NCI-H146 treated with DMSO at 0.1 percent for 48 hours (cell line): ENCODE measurements at regions not wholly inside any gene's neighbourhood (a gene's known extent, or its start where the extent isn't known, plus 50 kb on each side); places are given as distances from the start of the nearest gene placed in this dataset.
"Not testable (repeated sequence)": the region's sequence is repeated elsewhere in the genome, so short reads cannot be mapped to it uniquely, and the experiment has no call there.

Experiments used
- DNase-seq: peaks from one replicate; lab custom pipeline; 2025; ENCODE audit not compliant: unreplicated experiment; lab: John Stamatoyannopoulos, UW

- not testable (repeated sequence) for DNase-seq
These were observed 372.4 kb downstream of the BCL2L11 start for GRCh38 chr2:111492995-111493719.

- DNase-seq = not testable (repeated sequence)
These were observed 373.0 kb downstream of the BCL2L11 start for GRCh38 chr2:111493720-111494078.

GRCh38 chr2:111494288-111494980 is 373.7 kb downstream of the BCL2L11 start:
- DNase-seq = not testable (repeated sequence)

- not testable (repeated sequence) for DNase-seq
These were observed 374.2 kb downstream of the BCL2L11 start for GRCh38 chr2:111494981-111495315.

DNA sequence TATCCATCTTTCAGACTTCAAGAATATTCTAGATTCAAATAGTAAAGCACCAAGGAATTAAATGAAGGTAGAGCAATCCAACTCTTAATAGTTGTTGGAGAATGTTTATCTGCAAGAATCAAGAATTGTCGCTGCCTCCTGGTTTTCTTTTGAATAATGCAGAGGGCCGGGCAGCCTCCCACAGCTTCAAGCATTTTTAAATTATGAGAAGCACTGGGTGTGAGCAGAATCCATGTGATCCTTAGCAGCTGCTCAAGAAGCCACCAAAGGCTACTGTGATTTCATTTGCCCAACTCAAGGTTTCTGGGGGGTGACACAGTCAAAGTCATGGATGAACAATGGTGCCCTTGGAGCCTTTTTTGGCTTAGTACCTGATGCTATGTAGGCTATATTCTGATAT is 374.9 kb downstream of the BCL2L11 start:
- not testable (repeated sequence) for DNase-seq

- not testable (repeated sequence) for DNase-seq
These were observed 375.5 kb downstream of the BCL2L11 start for GRCh38 chr2:111496176-111496575.

DNA sequence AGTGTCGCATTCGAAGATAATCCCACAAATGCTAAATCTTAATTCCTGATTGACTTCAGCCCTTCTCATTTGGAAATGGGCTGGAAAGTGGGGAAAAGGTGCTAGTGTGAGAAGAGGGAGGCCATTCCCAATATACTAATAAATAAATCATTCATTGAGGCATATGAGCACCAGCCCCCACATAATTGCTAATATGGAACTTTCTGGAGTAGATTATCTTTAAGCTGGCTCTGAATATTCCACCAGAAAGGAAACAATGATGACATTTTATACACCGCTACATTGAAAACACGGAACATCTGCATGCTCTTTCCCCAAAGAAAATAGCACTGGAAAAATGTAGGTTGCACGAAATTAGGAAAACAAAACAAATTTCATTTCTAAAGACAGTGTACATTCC is 376.1 kb downstream of the BCL2L11 start:
- DNase-seq = not testable (repeated sequence)

GRCh38 chr2:111497270-111497669 is 376.6 kb downstream of the BCL2L11 start:
- DNase-seq = not testable (repeated sequence)

DNA sequence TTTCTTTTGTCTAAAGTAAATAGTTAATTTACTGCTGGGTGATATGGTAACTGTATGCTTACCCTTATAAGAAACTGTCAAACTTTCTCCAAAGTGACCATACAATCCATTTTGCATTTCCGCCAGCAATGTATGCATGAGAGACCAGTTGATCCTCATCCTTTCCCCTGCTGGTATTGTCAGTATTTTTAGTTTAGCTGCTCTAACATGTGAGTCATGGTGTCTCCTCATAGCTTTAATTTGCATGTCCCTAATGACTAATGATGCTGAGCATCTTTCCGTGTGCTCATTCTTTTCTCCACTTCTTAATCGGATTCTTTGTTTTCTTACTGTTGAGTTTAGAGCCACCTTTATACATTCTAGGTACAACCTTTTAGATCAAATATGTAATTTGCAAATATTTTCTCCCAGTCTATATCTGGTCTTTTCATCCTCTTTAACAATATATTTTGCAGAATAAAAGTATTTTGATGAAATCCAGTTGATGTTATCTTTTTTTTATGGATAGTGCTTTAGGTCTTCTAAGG is 379.9 kb downstream of the BCL2L11 start:
- not testable (repeated sequence) for DNase-seq

GRCh38 chr2:111503844-111504570 is 380.0 kb downstream of the ANAPC1 start:
- DNase-seq = not testable (repeated sequence)

DNA sequence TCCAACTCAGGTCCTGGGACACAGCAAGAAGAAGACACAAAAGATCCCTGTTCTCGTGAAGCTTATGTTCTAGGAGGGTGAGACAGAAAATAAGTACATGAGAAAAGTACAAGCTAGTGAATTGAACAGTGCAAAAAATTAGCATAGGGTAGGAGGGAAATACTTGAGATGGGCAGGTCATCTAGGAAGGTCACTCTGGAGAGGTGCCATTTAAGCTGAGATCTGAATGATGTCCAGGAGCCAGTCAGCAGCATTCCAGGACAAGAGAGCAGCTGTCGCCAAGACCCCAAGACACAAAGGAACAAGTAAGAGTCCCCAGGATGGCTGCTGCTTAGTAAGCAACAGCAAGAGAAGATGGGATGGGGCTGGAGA is 379.4 kb downstream of the ANAPC1 start:
- not testable (repeated sequence) for DNase-seq

DNA sequence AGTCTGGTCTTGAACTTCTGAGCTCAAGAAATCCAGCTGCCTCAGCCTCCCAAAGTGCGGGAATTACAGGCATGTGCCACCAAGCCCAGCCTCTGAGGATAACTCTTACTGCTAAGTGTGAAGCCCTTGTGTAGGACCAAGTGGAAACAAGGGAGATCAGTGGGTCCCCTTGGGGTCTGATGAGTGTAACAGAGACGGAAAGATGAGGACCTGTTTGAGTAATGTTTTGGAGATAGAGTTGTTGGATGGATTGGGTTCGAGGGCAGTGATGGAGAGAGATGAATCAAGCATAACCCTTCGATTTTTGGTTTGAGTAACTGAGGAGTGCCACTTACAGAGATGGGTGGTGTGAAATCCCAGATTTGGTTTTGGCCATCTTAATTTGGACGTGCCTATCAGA is 378.7 kb downstream of the ANAPC1 start:
- DNase-seq = not testable (repeated sequence)

- DNase-seq = not testable (repeated sequence)
These were observed 377.1 kb downstream of the ANAPC1 start for GRCh38 chr2:111506936-111507335.

DNA sequence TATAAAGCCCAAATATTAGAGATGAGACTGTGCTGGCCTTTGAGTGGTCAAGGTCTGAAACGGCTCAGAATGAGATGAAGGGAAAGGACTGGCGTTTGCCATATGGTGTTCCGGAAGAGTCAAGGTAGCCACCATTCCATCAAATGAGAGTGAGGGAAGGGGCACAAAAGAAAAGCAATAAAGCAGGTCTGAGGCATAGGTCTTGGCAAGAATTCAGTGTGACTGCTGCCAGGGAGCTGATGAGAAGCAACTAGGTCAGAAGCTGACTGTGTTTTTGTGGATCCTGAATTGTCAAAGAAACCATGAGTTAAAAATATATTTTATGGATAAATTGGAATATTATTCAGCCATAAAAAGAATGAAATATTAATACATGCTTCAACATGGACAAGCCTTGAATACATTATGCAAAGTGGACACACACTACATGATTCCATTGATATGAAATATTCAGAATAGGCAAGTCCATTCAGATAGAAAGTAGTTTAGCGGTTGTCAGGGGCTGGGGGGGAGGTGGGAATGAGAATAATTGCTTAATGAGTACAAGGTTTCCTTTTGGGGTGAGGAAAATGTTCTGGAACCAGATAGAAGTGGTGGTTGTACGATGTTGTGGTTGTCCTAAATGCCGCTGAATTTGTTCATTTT is 374.6 kb downstream of the ANAPC1 start:
- DNase-seq = not testable (repeated sequence)

GRCh38 chr2:111510384-111510783 is 373.6 kb downstream of the ANAPC1 start:
- DNase-seq = not testable (repeated sequence)

DNA sequence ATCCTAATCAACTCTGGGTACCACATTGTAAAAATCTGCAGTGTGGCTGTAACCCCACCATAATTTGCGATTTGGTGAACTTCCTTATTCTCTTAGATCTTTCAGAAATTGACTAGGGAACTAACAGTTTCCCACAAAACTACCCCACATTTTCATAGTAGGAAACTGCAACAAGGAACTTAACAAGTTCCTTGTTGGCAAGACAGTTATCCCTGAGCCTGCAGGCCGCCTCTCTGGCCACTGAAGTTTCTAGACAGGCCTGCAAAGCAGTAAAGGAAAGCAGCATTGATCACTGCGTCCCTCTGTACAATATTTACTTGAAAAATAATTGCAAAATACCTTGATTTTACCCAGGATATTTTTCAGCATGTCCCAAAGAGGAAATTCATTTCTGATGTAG is 372.9 kb downstream of the ANAPC1 start:
- not testable (repeated sequence) for DNase-seq

DNA sequence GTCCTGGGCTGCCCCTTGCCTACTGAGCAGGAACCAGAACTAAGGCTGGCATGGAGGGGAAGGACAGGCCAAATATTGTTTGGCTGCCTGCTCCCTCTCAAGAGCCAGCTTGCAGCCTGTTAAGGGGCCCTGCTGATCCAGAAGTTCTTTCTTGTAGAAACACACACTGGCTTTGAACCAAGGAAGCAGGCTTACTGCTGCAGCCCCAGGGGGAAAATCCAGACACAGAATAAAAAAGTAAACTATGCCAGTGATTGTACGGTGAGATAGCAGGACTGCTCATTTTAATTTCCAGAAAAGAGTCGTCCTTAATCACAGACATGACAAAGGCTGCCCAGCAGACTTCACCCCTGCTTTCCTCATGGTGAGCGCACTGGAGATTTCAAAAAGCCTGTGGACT is 371.6 kb downstream of the ANAPC1 start:
- not testable (repeated sequence) for DNase-seq

- DNase-seq = not testable (repeated sequence)
These were observed 369.9 kb downstream of the ANAPC1 start for GRCh38 chr2:111514138-111514537.

DNA sequence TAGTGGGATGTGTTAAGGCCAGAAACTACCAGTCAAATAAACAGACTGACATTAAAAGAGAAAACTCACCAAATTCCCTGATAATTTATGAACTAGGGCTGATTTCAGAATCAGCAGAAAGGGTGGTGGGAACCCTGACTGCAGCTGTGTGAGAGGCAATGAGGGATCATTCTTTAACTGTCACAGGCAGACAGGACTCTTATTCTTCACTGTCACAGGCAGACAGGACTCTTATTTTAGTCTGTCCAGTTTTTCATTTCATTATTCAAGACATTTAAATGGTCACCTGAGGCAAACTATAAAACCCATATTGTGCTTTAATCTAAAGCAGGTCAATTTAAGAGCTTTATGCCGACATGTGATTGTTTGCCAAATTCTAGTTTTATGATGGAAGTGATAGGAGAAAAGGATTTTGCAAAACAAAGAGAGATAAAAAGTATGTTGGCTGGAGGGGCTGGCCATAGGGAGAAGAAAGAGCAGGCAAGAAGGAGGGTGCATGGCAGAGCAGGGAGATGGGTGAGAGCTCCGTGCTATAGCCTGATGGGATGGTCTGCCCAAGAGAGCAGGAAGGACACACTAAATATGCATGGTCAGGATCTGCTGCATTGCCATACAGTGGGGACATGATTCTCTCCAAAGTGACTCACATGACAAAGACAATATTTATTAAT is 366.8 kb downstream of the ANAPC1 start:
- DNase-seq = not testable (repeated sequence)

DNA sequence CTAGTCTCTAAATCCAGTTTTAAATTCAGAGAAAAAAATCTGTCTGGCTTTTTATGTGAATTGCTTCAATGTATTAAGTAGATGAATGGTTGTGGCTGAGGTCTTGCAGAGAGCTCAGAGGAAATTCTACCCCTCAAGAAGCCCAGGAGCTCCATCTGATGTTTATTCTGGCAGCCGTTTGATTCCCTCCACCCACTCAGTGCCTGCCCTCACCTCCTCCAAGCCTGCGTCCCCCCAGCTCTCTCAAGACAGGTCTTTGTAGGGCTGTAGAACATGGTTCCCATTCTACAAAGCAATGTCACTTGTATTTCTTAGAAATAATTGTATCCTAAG is 366.3 kb downstream of the ANAPC1 start:
- not testable (repeated sequence) for DNase-seq

- no peak for DNase-seq
These were observed 364.9 kb downstream of the ANAPC1 start for GRCh38 chr2:111519071-111519470.
